ENCODE measurements at regions not wholly inside any gene's neighbourhood (a gene's known extent, or its start where the extent isn't known, plus 50 kb on each side); places are given as distances from the start of the nearest gene placed in this dataset.

- Mint-ChIP-seq H3K27ac (no peak overlapping the region), H3K36me3 (ENCODE audit: low read depth) (no peaks in the 10 kb centered on the region), H3K9me3 (no peaks in the 10 kb centered on the region), H3K27me3 (ENCODE audit: insufficient read depth) (peaks cover 2% of the 10 kb centered on the region; the same call in 1 of the 2 replicates), H3K4me1 (ENCODE audit: low read depth) (no peaks in the 10 kb centered on the region), H3K4me3 (no peak overlapping the region)
- TF ChIP-seq CTCF (IDR thresholded peaks at IDR 0.05) = no peak
- DNase-seq = no peak
Observed at GRCh38 chr21:26784974-26785373, 60.2 kb downstream of the ADAMTS1 start.

- H3K9me3 Mint-ChIP-seq = no peaks in the 10 kb centered on the region
- H3K4me3 Mint-ChIP-seq = no peak overlapping the region
- no peak for DNase-seq
- peaks cover 2% of the 10 kb centered on the region; the same call in 1 of the 2 replicates for H3K27me3 Mint-ChIP-seq (ENCODE audit: insufficient read depth)
- TF ChIP-seq CTCF (IDR thresholded peaks at IDR 0.05) = no peak
- no peaks in the 10 kb centered on the region for H3K4me1 Mint-ChIP-seq (ENCODE audit: low read depth)
- no peaks in the 10 kb centered on the region for H3K36me3 Mint-ChIP-seq (ENCODE audit: low read depth)
- H3K27ac Mint-ChIP-seq = no peak overlapping the region
Observed at GRCh38 chr21:26783466-26784195, 61.6 kb downstream of the ADAMTS1 start.

GRCh38 chr21:26782747-26783146 lies 62.5 kb downstream of the ADAMTS1 start:
- H3K27ac Mint-ChIP-seq = no peak overlapping the region
- no peak for TF ChIP-seq CTCF (IDR thresholded peaks at IDR 0.05)

GRCh38 chr21:26782331-26782730 lies 62.9 kb downstream of the ADAMTS1 start:
- Mint-ChIP-seq H3K27ac (no peak overlapping the region), H3K36me3 (ENCODE audit: low read depth) (no peaks in the 10 kb centered on the region), H3K9me3 (no peaks in the 10 kb centered on the region), H3K27me3 (ENCODE audit: insufficient read depth) (peaks cover 2% of the 10 kb centered on the region; the same call in 1 of the 2 replicates), H3K4me1 (ENCODE audit: low read depth) (peaks cover 4% of the 10 kb centered on the region), H3K4me3 (no peak overlapping the region)
- no peak for DNase-seq
- no peak for TF ChIP-seq CTCF (IDR thresholded peaks at IDR 0.05)

More at GRCh38 chr21:26782747-26783146, 62.5 kb downstream of the ADAMTS1 start:
- Mint-ChIP-seq H3K9me3 (no peaks in the 10 kb centered on the region), H3K27me3 (ENCODE audit: insufficient read depth) (peaks cover 2% of the 10 kb centered on the region; the same call in 1 of the 2 replicates), H3K36me3 (ENCODE audit: low read depth) (no peaks in the 10 kb centered on the region), H3K4me3 (no peak overlapping the region), H3K4me1 (ENCODE audit: low read depth) (0 out of 2 replicates have a peak, but pooled peaks cover under 1% of the 10 kb centered on the region)
- DNase-seq = no peak

GRCh38 chr21:26781331-26781730 lies 63.9 kb downstream of the ADAMTS1 start:
- TF ChIP-seq CTCF (IDR thresholded peaks at IDR 0.05) = no peak
- Mint-ChIP-seq H3K27me3 (ENCODE audit: insufficient read depth) (peaks cover 2% of the 10 kb centered on the region; the same call in 1 of the 2 replicates), H3K4me1 (ENCODE audit: low read depth) (peaks cover 14% of the 10 kb centered on the region), H3K36me3 (ENCODE audit: low read depth) (no peaks in the 10 kb centered on the region), H3K4me3 (no peak overlapping the region), H3K27ac (no peak overlapping the region), H3K9me3 (no peaks in the 10 kb centered on the region)
- DNase-seq = no peak

Measured in HFFc6 (cell line).